Mesendoderm (in vitro differentiated cells): ENCODE measurements at regions not wholly inside any gene's neighbourhood (a gene's known extent, or its start where the extent isn't known, plus 50 kb on each side); places are given as distances from the start of the nearest gene placed in this dataset.

ENCODE experiments used
- DNase-seq: peaks from one replicate; pipeline ENCODE4 v3.0.0; 2013
- H2AK5ac ChIP-seq: 2 replicates; pipeline ENCODE4 v1.6.1; 2013; ENCODE audit warnings: low read length, inconsistent platforms
- H2BK120ac ChIP-seq: 2 replicates; pipeline ENCODE4 v1.6.1; 2013; ENCODE audit warnings: low read depth, mild to moderate bottlenecking, low read length, moderate library complexity, mixed read lengths
- H2BK15ac ChIP-seq: replicated peaks from 2 replicates; pipeline ENCODE4 v1.6.1; 2013; ENCODE audit warnings: low read depth, mild to moderate bottlenecking, moderate library complexity
- H2BK5ac ChIP-seq: 2 replicates; pipeline ENCODE4 v1.6.1; 2013; ENCODE audit warnings: low read length, inconsistent platforms
- H3K18ac ChIP-seq: 2 replicates; pipeline ENCODE4 v1.6.1; 2013; ENCODE audit warnings: mild to moderate bottlenecking, low read length, mixed read lengths
- H3K23ac ChIP-seq: one replicate; pipeline ENCODE4 v1.6.1; 2013; ENCODE audit warnings: low read length
- H3K27ac ChIP-seq: 2 replicates; pipeline ENCODE4 v1.5.1; 2013; ENCODE audit warnings: low read depth, mild to moderate bottlenecking, inconsistent platforms, low read length, moderate library complexity
- H3K27me3 ChIP-seq: 2 replicates; pipeline ENCODE4 v1.6.1; 2013; ENCODE audit warnings: low read length, control low read depth, mild to moderate bottlenecking, inconsistent platforms; ENCODE audit not compliant: insufficient read depth, poor library complexity
- H3K36me3 ChIP-seq: 2 replicates; pipeline ENCODE4 v1.6.1; 2013; ENCODE audit warnings: low read length, inconsistent platforms; ENCODE audit not compliant: control insufficient read depth, insufficient read depth
- H3K4ac ChIP-seq: one replicate; pipeline ENCODE4 v1.6.1; 2013; ENCODE audit warnings: low read depth, mild to moderate bottlenecking, low read length, moderate library complexity
- H3K4me1 ChIP-seq: 2 replicates; pipeline ENCODE4 v1.6.1; 2013; ENCODE audit warnings: low read depth, low read length, inconsistent platforms; ENCODE audit not compliant: control insufficient read depth
- H3K4me2 ChIP-seq: 2 replicates; pipeline ENCODE4 v1.6.1; 2013; ENCODE audit warnings: low read length
- H3K4me3 ChIP-seq: 2 replicates; pipeline ENCODE4 v1.5.1; 2013; ENCODE audit warnings: mild to moderate bottlenecking, low read length
- H3K56ac ChIP-seq: one replicate; pipeline ENCODE4 v1.6.1; 2013; ENCODE audit warnings: low read length
- H3K79me1 ChIP-seq: 2 replicates; pipeline ENCODE4 v1.6.1; 2013; ENCODE audit warnings: low read length, inconsistent platforms
- H3K79me2 ChIP-seq: 2 replicates; pipeline ENCODE4 v1.6.1; 2013; ENCODE audit warnings: mild to moderate bottlenecking, low read length; ENCODE audit not compliant: control insufficient read depth, insufficient read depth
- H3K9ac ChIP-seq: 2 replicates; pipeline ENCODE4 v1.6.1; 2013; ENCODE audit warnings: low read length, inconsistent platforms
- H4K5ac ChIP-seq: one replicate; pipeline ENCODE4 v1.6.1; 2013; ENCODE audit warnings: low read length
- H4K8ac ChIP-seq: one replicate; pipeline ENCODE4 v1.6.1; 2013; ENCODE audit warnings: low read depth, mild to moderate bottlenecking, control low read depth, low read length, moderate library complexity
- WGBS: extraction: QIAGEN DNeasy Blood & Tissue Kit; methylation state at CpG from one replicate; pipeline ENCODE4 v1.1.7; 2013; ENCODE audit warnings: low lambda C conversion rate, missing lambda C conversion rate; ENCODE audit not compliant: insufficient coverage; ENCODE audit errors: extremely low coverage; 5-methylcytosine and 5-hydroxymethylcytosine counted together

DNA sequence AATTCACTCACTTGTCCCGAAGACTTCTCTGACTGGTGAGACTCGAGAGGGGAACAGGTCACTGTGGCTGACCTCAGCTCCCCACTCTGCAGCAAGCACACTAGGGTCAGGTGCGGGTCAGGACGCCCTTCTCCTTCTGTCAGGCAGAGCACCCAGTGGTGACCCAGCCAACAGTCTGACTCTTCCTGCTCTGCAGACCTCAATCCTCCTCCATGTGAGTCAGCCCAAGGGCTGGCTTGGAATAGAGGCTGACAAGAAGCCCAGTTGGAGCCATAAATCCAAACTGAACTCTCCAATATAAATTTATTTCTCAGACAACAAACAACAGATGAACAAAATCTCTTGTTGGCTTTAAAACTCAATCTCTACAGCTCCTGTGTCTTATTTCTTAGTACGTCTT lies 253.1 kb downstream of the SH3BP4 start:
- no peak overlapping the region for H2BK120ac ChIP-seq
- no peak overlapping the region for H4K5ac ChIP-seq
- no peak overlapping the region for H3K23ac ChIP-seq
- DNase-seq: no peak
- no peak overlapping the region for H3K56ac ChIP-seq
- H2AK5ac ChIP-seq: no peak overlapping the region
- H3K18ac ChIP-seq: no peak overlapping the region
- no peaks in the 10 kb centered on the region for H3K79me1 ChIP-seq
- H2BK15ac ChIP-seq: no peak overlapping the region
- H3K9ac ChIP-seq: no peak overlapping the region
- H3K4me1 ChIP-seq: no peaks in the 10 kb centered on the region
- H3K79me2 ChIP-seq: no peaks in the 10 kb centered on the region
- H3K4me2 ChIP-seq: no peak overlapping the region
- no peaks in the 10 kb centered on the region for H3K36me3 ChIP-seq
- no CpG with 5 or more reads among the region's 5 CpGs for WGBS
- H3K4ac ChIP-seq: no peak overlapping the region
- H3K27ac ChIP-seq: no peak overlapping the region
- no peak overlapping the region for H3K4me3 ChIP-seq
- H4K8ac ChIP-seq: no peak overlapping the region
- no peaks in the 10 kb centered on the region for H3K27me3 ChIP-seq
- no peak overlapping the region for H2BK5ac ChIP-seq

DNA sequence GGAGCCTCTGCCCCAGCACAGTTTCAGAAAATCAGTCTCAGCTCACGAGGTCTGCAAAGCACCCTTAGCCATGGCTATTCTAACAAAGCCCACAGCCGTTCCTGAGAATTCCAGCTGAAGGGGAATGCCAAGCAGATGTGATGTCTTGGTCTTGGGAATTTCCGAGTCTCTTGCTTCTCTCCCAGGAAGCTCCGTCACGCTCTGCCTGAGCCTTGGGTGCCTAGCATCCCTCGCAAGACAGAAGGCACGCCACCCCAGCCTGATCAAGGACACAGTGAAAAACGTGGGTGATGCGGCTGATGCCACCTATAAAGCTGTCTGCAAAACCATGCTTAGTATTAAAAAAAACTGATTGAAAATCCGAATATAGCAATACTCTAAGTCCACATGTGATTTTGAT lies 254.6 kb downstream of the SH3BP4 start:
- H3K79me2 ChIP-seq: no peaks in the 10 kb centered on the region
- no peak overlapping the region for H3K4me3 ChIP-seq
- H3K27me3 ChIP-seq: no peaks in the 10 kb centered on the region
- no peak overlapping the region for H3K4me2 ChIP-seq
- no peak overlapping the region for H3K23ac ChIP-seq
- no CpG with 5 or more reads among the region's 10 CpGs for WGBS
- no peak overlapping the region for H3K56ac ChIP-seq
- no peak overlapping the region for H4K8ac ChIP-seq
- no peak for DNase-seq
- no peak overlapping the region for H3K9ac ChIP-seq
- no peaks in the 10 kb centered on the region for H3K79me1 ChIP-seq
- H2BK5ac ChIP-seq: no peak overlapping the region
- H4K5ac ChIP-seq: no peak overlapping the region
- no peak overlapping the region for H2BK120ac ChIP-seq
- no peak overlapping the region for H3K18ac ChIP-seq
- no peak overlapping the region for H3K4ac ChIP-seq
- H3K27ac ChIP-seq: no peak overlapping the region
- no peaks in the 10 kb centered on the region for H3K36me3 ChIP-seq
- no peak overlapping the region for H2BK15ac ChIP-seq
- H2AK5ac ChIP-seq: no peak overlapping the region
- H3K4me1 ChIP-seq: no peaks in the 10 kb centered on the region

DNA sequence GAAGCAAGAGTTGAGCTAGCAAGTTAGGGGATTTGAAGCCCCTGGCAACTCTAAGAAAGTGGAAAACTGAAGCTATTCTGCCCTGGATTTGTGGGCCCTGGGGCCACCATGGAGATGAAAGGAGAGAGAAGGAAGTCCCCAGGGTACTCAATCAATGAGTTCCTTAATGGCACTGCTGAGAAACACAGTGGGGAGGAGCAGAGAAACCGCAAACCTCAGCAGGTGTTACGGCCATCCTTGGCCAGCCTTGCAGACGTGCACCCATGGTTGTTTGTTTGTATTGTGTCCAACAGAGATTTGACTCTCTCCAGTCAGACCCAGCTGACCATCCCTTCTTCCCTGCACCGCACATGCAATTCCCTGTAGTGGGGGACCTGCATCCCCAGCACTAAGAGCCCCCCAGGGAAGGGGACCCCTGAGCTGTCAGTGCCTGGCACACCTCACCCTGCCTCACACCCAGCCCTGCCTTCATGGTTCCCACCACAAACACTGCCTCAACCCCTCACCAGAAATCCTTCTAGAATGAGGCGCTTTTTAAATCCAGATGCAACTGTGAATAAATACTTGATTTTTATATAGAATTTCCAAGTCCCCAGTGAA lies 255.3 kb downstream of the SH3BP4 start:
- no peaks in the 10 kb centered on the region for H3K4me1 ChIP-seq

DNA sequence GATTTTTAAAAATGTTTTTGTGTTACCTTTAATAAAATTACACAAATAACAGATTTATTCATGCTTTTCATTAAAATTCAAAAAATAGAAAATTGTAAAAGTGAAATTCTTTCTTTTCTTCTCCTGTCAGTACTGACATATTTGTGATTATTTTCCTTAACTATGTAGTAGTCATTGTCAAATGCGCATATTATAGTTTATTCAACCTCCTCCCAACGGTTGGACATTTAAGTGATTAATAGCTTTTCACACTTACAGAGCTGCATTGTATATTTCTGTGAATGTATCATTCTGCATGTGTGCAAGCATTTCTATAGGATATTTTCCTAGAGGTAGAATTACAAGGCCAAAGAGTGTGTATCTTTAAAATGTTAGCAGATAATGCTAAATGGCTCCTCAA lies 259.2 kb downstream of the SH3BP4 start:
- Histone ChIP-seq H2BK5ac (no peak overlapping the region), H3K4me3 (no peak overlapping the region), H2BK120ac (no peak overlapping the region), H4K8ac (no peak overlapping the region), H3K36me3 (no peaks in the 10 kb centered on the region), H3K4ac (no peak overlapping the region), H3K4me2 (no peak overlapping the region), H3K56ac (no peak overlapping the region), H3K18ac (no peak overlapping the region), H2BK15ac (no peak overlapping the region), H3K23ac (no peak overlapping the region), H4K5ac (no peak overlapping the region), H2AK5ac (no peak overlapping the region), H3K79me1 (no peaks in the 10 kb centered on the region), H3K4me1 (no peaks in the 10 kb centered on the region), H3K79me2 (no peaks in the 10 kb centered on the region), H3K27ac (no peak overlapping the region), H3K27me3 (no peaks in the 10 kb centered on the region), H3K9ac (no peak overlapping the region)
- WGBS: no CpG with 5 or more reads among the region's 2 CpGs
- no peak for DNase-seq

More for the DNA sequence above, 255.3 kb downstream of the SH3BP4 start:
- Histone ChIP-seq H4K5ac (no peak overlapping the region), H3K56ac (no peak overlapping the region), H4K8ac (no peak overlapping the region), H3K79me1 (no peaks in the 10 kb centered on the region), H2AK5ac (no peak overlapping the region), H3K4ac (no peak overlapping the region), H3K4me3 (no peak overlapping the region), H3K9ac (no peak overlapping the region), H3K23ac (no peak overlapping the region), H3K18ac (no peak overlapping the region), H3K4me2 (no peak overlapping the region), H2BK120ac (no peak overlapping the region), H3K36me3 (no peaks in the 10 kb centered on the region), H3K27ac (no peak overlapping the region), H2BK15ac (no peak overlapping the region), H3K27me3 (no peaks in the 10 kb centered on the region), H2BK5ac (no peak overlapping the region), H3K79me2 (no peaks in the 10 kb centered on the region)
- WGBS: no CpG with 5 or more reads among the region's 5 CpGs
- DNase-seq: no peak

DNA sequence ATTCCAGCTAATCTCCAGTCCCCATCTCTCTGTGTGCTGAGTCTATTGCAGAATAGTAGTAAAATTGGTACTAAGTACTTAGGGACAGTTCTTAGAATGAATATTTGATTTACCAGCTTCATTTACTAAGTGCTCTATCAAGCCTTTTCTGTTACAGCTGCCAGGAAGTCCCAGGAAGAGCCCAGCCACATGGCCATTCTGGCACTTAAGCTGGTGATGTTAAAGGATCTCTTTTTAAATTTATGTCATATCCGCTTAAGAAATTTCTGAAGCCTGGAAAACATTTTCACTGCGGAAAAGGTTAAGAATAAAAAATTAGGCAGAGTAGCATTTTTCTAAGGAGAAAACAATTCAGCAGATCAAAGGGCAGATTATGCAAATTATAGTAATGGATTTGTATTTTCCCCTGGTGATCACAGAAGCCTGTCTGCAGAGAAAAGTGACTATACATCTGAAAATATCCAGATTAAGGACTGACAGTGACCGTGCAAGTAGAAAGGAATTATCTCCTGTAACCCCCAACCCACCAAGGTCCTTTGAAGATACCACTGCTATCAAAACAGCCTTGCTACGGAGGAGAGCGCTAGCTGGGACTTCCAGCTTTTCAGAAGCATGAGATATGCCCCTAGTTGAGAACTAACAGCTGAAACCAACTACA lies 260.8 kb downstream of the SH3BP4 start:
- Histone ChIP-seq H3K27ac (no peak overlapping the region), H2BK120ac (no peak overlapping the region), H3K27me3 (no peaks in the 10 kb centered on the region)

DNA sequence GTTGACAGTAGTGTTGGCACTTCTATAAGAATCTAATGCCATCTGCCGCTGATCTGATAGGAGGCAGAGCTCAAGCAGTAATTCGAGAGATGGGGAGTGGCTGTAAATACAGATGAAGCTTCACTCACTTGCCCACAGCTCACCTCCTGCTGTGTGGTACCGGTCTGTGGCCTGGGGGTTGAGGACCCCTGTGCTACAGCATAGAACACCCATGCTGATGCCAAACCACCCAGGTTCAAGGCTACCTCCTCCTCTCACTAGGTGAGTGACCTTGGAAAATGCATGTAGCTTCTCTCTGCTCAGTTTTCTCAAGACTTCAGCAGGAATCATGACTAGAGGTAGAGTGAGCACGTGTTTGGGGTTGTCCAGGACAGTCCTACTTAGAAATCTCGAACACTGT lies 263.4 kb downstream of the SH3BP4 start:
- DNase-seq: no peak
- Histone ChIP-seq H3K79me2 (no peaks in the 10 kb centered on the region), H4K5ac (no peak overlapping the region), H3K18ac (no peak overlapping the region), H3K79me1 (no peaks in the 10 kb centered on the region), H3K4ac (no peak overlapping the region), H3K56ac (no peak overlapping the region), H4K8ac (no peak overlapping the region), H2BK15ac (no peak overlapping the region), H2AK5ac (no peak overlapping the region), H2BK120ac (no peak overlapping the region), H3K4me2 (no peak overlapping the region), H3K27me3 (no peaks in the 10 kb centered on the region), H3K23ac (no peak overlapping the region), H3K4me3 (no peak overlapping the region), H3K27ac (no peak overlapping the region), H3K36me3 (no peaks in the 10 kb centered on the region), H3K4me1 (no peaks in the 10 kb centered on the region), H3K9ac (no peak overlapping the region), H2BK5ac (no peak overlapping the region)
- WGBS: no CpG with 5 or more reads among the region's 5 CpGs

More for the DNA sequence above, 260.8 kb downstream of the SH3BP4 start:
- Histone ChIP-seq H3K9ac (no peak overlapping the region), H3K36me3 (no peaks in the 10 kb centered on the region), H3K23ac (no peak overlapping the region), H2BK15ac (no peak overlapping the region), H3K79me1 (no peaks in the 10 kb centered on the region), H3K18ac (no peak overlapping the region), H4K5ac (no peak overlapping the region), H3K4me3 (no peak overlapping the region), H4K8ac (no peak overlapping the region), H3K4me2 (no peak overlapping the region), H2BK5ac (no peak overlapping the region), H2AK5ac (no peak overlapping the region), H3K79me2 (no peaks in the 10 kb centered on the region), H3K4me1 (no peaks in the 10 kb centered on the region), H3K4ac (no peak overlapping the region), H3K56ac (no peak overlapping the region)
- WGBS: no CpG with 5 or more reads among the region's 5 CpGs
- no peak for DNase-seq
